ENCODE measurements at regions not wholly inside any gene's neighbourhood (a gene's known extent, or its start where the extent isn't known, plus 50 kb on each side); places are given as distances from the start of the nearest gene placed in this dataset.
"Not testable (repeated sequence)": the region's sequence is repeated elsewhere in the genome, so short reads cannot be mapped to it uniquely, and the experiment has no call there.

- in situ Hi-C loops (cut with HindIII; ENCODE audit: low pct_ligation_motif_present, low sequenced_read_pairs): no loop called here
- peak; percentile 6 for DNase-seq
These were observed 267.1 kb downstream of the PAPSS1 start for GRCh38 chr4:107452717-107453630.

GRCh38 chr4:107449611-107450369 lies 270.2 kb downstream of the PAPSS1 start:
- Histone ChIP-seq H3K4me3 (ENCODE audit: low read depth, low read length) (no peak overlapping the region), H3K36me3 (replicated peaks) (no peaks in the 10 kb centered on the region), H3K27me3 (replicated peaks) (no peaks in the 10 kb centered on the region), H3K27ac (no peak overlapping the region)
- TF ChIP-seq CTCF (IDR thresholded peaks at IDR 0.05; ENCODE audit: low read depth, low read length, missing control alignments): no peak
- no peak for DNase-seq
- in situ Hi-C loops (cut with HindIII; ENCODE audit: low pct_ligation_motif_present, low sequenced_read_pairs): no loop called here

More at GRCh38 chr4:107452717-107453630, 267.1 kb downstream of the PAPSS1 start:
- no peak for TF ChIP-seq CTCF (IDR thresholded peaks at IDR 0.05; ENCODE audit: low read depth, low read length, missing control alignments)
- H3K27me3 ChIP-seq (replicated peaks): no peaks in the 10 kb centered on the region
- H3K27ac ChIP-seq: no peak overlapping the region
- H3K4me3 ChIP-seq (ENCODE audit: low read depth, low read length): no peak overlapping the region
- no peaks in the 10 kb centered on the region for H3K36me3 ChIP-seq (replicated peaks)

GRCh38 chr4:107442538-107443111 lies 277.4 kb downstream of the PAPSS1 start:
- TF ChIP-seq CTCF (IDR thresholded peaks at IDR 0.05; ENCODE audit: low read depth, low read length, missing control alignments): no peak
- no peak for DNase-seq
- no peak overlapping the region for H3K27ac ChIP-seq
- in situ Hi-C loops (cut with HindIII; ENCODE audit: low pct_ligation_motif_present, low sequenced_read_pairs): no loop called here
- H3K36me3 ChIP-seq (replicated peaks): no peaks in the 10 kb centered on the region
- H3K4me3 ChIP-seq (ENCODE audit: low read depth, low read length): no peak overlapping the region
- H3K27me3 ChIP-seq (replicated peaks): no peaks in the 10 kb centered on the region

GRCh38 chr4:107439401-107439800 lies 280.6 kb downstream of the PAPSS1 start:
- no peak for TF ChIP-seq CTCF (IDR thresholded peaks at IDR 0.05; ENCODE audit: low read depth, low read length, missing control alignments)
- H3K36me3 ChIP-seq (replicated peaks): no peaks in the 10 kb centered on the region
- no peak overlapping the region for H3K4me3 ChIP-seq (ENCODE audit: low read depth, low read length)
- no peaks in the 10 kb centered on the region for H3K27me3 ChIP-seq (replicated peaks)
- in situ Hi-C loops (cut with HindIII; ENCODE audit: low pct_ligation_motif_present, low sequenced_read_pairs): no loop called here
- no peak overlapping the region for H3K27ac ChIP-seq
- no peak for DNase-seq

- in situ Hi-C loops (cut with HindIII; ENCODE audit: low pct_ligation_motif_present, low sequenced_read_pairs); H3K27me3 ChIP-seq (replicated peaks); H3K27ac ChIP-seq; DNase-seq; H3K4me3 ChIP-seq (ENCODE audit: low read depth, low read length); H3K36me3 ChIP-seq (replicated peaks): not testable (repeated sequence)
These were observed 283.6 kb downstream of the PAPSS1 start for GRCh38 chr4:107436471-107436870.

- TF ChIP-seq CTCF (IDR thresholded peaks at IDR 0.05; ENCODE audit: low read depth, low read length, missing control alignments): no peak
- DNase-seq: no peak
- Histone ChIP-seq H3K27ac (no peak overlapping the region), H3K27me3 (replicated peaks) (no peaks in the 10 kb centered on the region), H3K4me3 (ENCODE audit: low read depth, low read length) (no peak overlapping the region), H3K36me3 (replicated peaks) (no peaks in the 10 kb centered on the region)
- in situ Hi-C loops (cut with HindIII; ENCODE audit: low pct_ligation_motif_present, low sequenced_read_pairs): no loop called here
These were observed 287.6 kb downstream of the PAPSS1 start for GRCh38 chr4:107432451-107432850.
